ENCODE measurements at regions not wholly inside any gene's neighbourhood (a gene's known extent, or its start where the extent isn't known, plus 50 kb on each side); places are given as distances from the start of the nearest gene placed in this dataset.

- no peak for DNase-seq
These were observed 652.1 kb downstream of the RNF144B start for GRCh38 chr6:19039287-19039686.

GRCh38 chr6:19041906-19042305 lies 654.8 kb downstream of the RNF144B start:
- no peak for DNase-seq

- no peak for DNase-seq
These were observed 655.3 kb downstream of the RNF144B start for GRCh38 chr6:19042420-19042819.

GRCh38 chr6:19050765-19051164 lies 663.6 kb downstream of the RNF144B start:
- DNase-seq: no peak

- DNase-seq: peak; percentile 43
These were observed 665.1 kb downstream of the RNF144B start for GRCh38 chr6:19052219-19052618.

GRCh38 chr6:19059102-19059501 lies 672.0 kb downstream of the RNF144B start:
- no peak for DNase-seq

GRCh38 chr6:19067165-19067564 lies 680.0 kb downstream of the RNF144B start:
- no peak for DNase-seq

- no peak for DNase-seq
These were observed 683.4 kb downstream of the RNF144B start for GRCh38 chr6:19070520-19070919.

GRCh38 chr6:19083801-19084200 lies 696.7 kb downstream of the RNF144B start:
- no peak for DNase-seq

- no peak for DNase-seq
These were observed 699.3 kb downstream of the RNF144B start for GRCh38 chr6:19086480-19086879.

GRCh38 chr6:19087296-19087695 lies 700.1 kb downstream of the RNF144B start:
- no peak for DNase-seq

GRCh38 chr6:19087897-19088296 lies 700.7 kb downstream of the RNF144B start:
- no peak for DNase-seq

- DNase-seq: no peak
These were observed 713.6 kb downstream of the RNF144B start for GRCh38 chr6:19100752-19101151.

- DNase-seq: no peak
These were observed 715.8 kb downstream of the RNF144B start for GRCh38 chr6:19102936-19103335.

GRCh38 chr6:19107468-19107867 lies 720.3 kb downstream of the RNF144B start:
- DNase-seq: no peak

- DNase-seq: no peak
These were observed 715.6 kb upstream of the ID4 start for GRCh38 chr6:19121521-19121920.

- no peak for DNase-seq
These were observed 710.1 kb upstream of the ID4 start for GRCh38 chr6:19127081-19127480.

- no peak for DNase-seq
These were observed 708.5 kb upstream of the ID4 start for GRCh38 chr6:19128701-19129100.

- DNase-seq: no peak
These were observed 701.5 kb upstream of the ID4 start for GRCh38 chr6:19135706-19136105.

GRCh38 chr6:19137505-19137904 lies 699.7 kb upstream of the ID4 start:
- DNase-seq: no peak

GRCh38 chr6:19142275-19142674 lies 694.9 kb upstream of the ID4 start:
- DNase-seq: no peak

- DNase-seq: no peak
These were observed 686.9 kb upstream of the ID4 start for GRCh38 chr6:19150307-19150706.

GRCh38 chr6:19153270-19153980 lies 683.7 kb upstream of the ID4 start:
- DNase-seq: peak; percentile 72

GRCh38 chr6:19153981-19154295 lies 683.2 kb upstream of the ID4 start:
- DNase-seq: no peak

- DNase-seq: no peak
These were observed 680.7 kb upstream of the ID4 start for GRCh38 chr6:19156443-19156842.

Measured in fibroblast of skin of abdomen (primary cell).